WTC11 (cell line): ENCODE measurements at regions not wholly inside any gene's neighbourhood (a gene's known extent, or its start where the extent isn't known, plus 50 kb on each side); places are given as distances from the start of the nearest gene placed in this dataset.

Experiments
- ATAC-seq: fragments of 200-7000 bp; cut with Tn5 transposase; 2 replicates; pipeline ENCODE4 v1.10.0; 2021; ENCODE audit warnings: mild to moderate bottlenecking, moderate library complexity
- CTCF ChIA-PET: fragments of 300-600 bp; sonication (Branson Sonifier 250); formaldehyde crosslinking; loops from one replicate; lab custom pipeline; 2021; ENCODE audit warnings: antibody characterized with exemption; lab: Charles Lee
- POLR2A ChIA-PET: fragments of 350-600 bp; sonication (Branson Sonifier 250); formaldehyde crosslinking; loops from one replicate; lab custom pipeline; 2021; ENCODE audit warnings: antibody characterized with exemption; lab: Charles Lee
- DNase-seq: peaks from one replicate; pipeline ENCODE4 v3.0.0; 2021; ENCODE audit warnings: low spot score
- H3K27ac Mint-ChIP-seq: 2 replicates; pipeline ENCODE4 v1.8.0; 2021; ENCODE audit warnings: mixed read lengths
- H3K27me3 Mint-ChIP-seq: 2 replicates; pipeline ENCODE4 v1.8.0; 2021; ENCODE audit warnings: low read depth, mild to moderate bottlenecking, moderate library complexity, mixed read lengths
- H3K36me3 Mint-ChIP-seq: 2 replicates; pipeline ENCODE4 v1.8.0; 2021; ENCODE audit warnings: mixed read lengths
- H3K4me1 Mint-ChIP-seq: 2 replicates; pipeline ENCODE4 v1.8.0; 2022; ENCODE audit warnings: mixed read lengths
- H3K4me3 Mint-ChIP-seq: 2 replicates; pipeline ENCODE4 v1.8.0; 2021; ENCODE audit warnings: mild to moderate bottlenecking, moderate library complexity, mixed read lengths
- H3K9me3 Mint-ChIP-seq: 2 replicates; pipeline ENCODE4 v1.8.0; 2021; ENCODE audit warnings: mixed read lengths
- CREB1 ChIP-seq: sonication (generic); formaldehyde crosslinking; IDR thresholded peaks from 2 replicates; pipeline ENCODE4 v1.8.0; 2023; ENCODE audit warnings: mild to moderate bottlenecking, missing genetic modification reagents
- NR2C2 ChIP-seq: sonication (generic); formaldehyde crosslinking; IDR thresholded peaks from 2 replicates; pipeline ENCODE4 v1.8.0; 2022; ENCODE audit warnings: mild to moderate bottlenecking, missing genetic modification reagents
- NR3C1 ChIP-seq: sonication (generic); formaldehyde crosslinking; conservative IDR thresholded peaks from 2 replicates; pipeline ENCODE4 v1.8.1; 2023; ENCODE audit warnings: low read depth, mild to moderate bottlenecking, missing genetic modification reagents
- PRRX2 ChIP-seq: fragments of 250-450 bp; sonication (Bioruptor Pico); IDR thresholded peaks from 2 replicates; pipeline ENCODE4 v1.8.0; 2021; ENCODE audit warnings: mild to moderate bottlenecking
- ZNF232 ChIP-seq: sonication (generic); formaldehyde crosslinking; IDR thresholded peaks from 2 replicates; pipeline ENCODE4 v1.8.0; 2022; ENCODE audit warnings: mild to moderate bottlenecking, missing genetic modification reagents
- ZNF423 ChIP-seq: fragments of 250-450 bp; sonication (Bioruptor Pico); IDR thresholded peaks from 2 replicates; pipeline ENCODE4 v2.1.2; 2022; ENCODE audit warnings: mild to moderate bottlenecking, moderate library complexity
- TF ChIP-seq, protein P1 (sequence below): sonication (generic); formaldehyde crosslinking; IDR thresholded peaks from 2 replicates; pipeline ENCODE4 v1.8.1; 2023; ENCODE audit warnings: mild to moderate bottlenecking, missing genetic modification reagents
- TF ChIP-seq, protein P2 (sequence below): sonication (generic); formaldehyde crosslinking; IDR thresholded peaks from 2 replicates; pipeline ENCODE4 v1.8.1; 2022; ENCODE audit warnings: mild to moderate bottlenecking, moderate library complexity, missing genetic modification reagents
- TF ChIP-seq, protein P3 (sequence below): sonication (generic); formaldehyde crosslinking; IDR thresholded peaks from 2 replicates; pipeline ENCODE4 v1.8.0; 2022; ENCODE audit warnings: mild to moderate bottlenecking, missing genetic modification reagents
- TF ChIP-seq, protein P4 (sequence below): sonication (generic); formaldehyde crosslinking; IDR thresholded peaks from 2 replicates; pipeline ENCODE4 v1.8.0; 2022; ENCODE audit warnings: mild to moderate bottlenecking, missing genetic modification reagents
- TF ChIP-seq, protein P5 (sequence below): fragments of 200-600 bp; IDR thresholded peaks from 2 replicates; pipeline ENCODE4 v1.8.0; 2022; ENCODE audit warnings: antibody characterized with exemption
- TF ChIP-seq, protein P6 (sequence below): fragments of 250-450 bp; sonication (Bioruptor Pico); conservative IDR thresholded peaks from 2 replicates; pipeline ENCODE4 v1.9.0; 2021; ENCODE audit warnings: mild to moderate bottlenecking
- TF ChIP-seq, protein P7 (sequence below): fragments of 250-450 bp; sonication (Bioruptor Pico); IDR thresholded peaks from 2 replicates; pipeline ENCODE4 v1.9.0; 2021; ENCODE audit warnings: mild to moderate bottlenecking
- TF ChIP-seq, protein P8 (sequence below): sonication (generic); formaldehyde crosslinking; IDR thresholded peaks from 2 replicates; pipeline ENCODE4 v1.8.0; 2023; ENCODE audit warnings: mild to moderate bottlenecking, missing genetic modification reagents
- TF ChIP-seq, protein P9 (sequence below): sonication (generic); formaldehyde crosslinking; IDR thresholded peaks from 2 replicates; pipeline ENCODE4 v1.8.0; 2023; ENCODE audit warnings: missing genetic modification reagents
- TF ChIP-seq, protein P10 (sequence below): fragments of 250-450 bp; sonication (Bioruptor Pico); IDR thresholded peaks from 2 replicates; pipeline ENCODE4 v1.9.0; 2021; ENCODE audit warnings: mild to moderate bottlenecking, borderline replicate concordance
- TF ChIP-seq, protein P11 (sequence below): sonication (generic); formaldehyde crosslinking; conservative IDR thresholded peaks from 2 replicates; pipeline ENCODE4 v1.8.1; 2022; ENCODE audit warnings: mild to moderate bottlenecking, missing genetic modification reagents
- TF ChIP-seq, protein P12 (sequence below): fragments of 250-450 bp; sonication (Bioruptor Pico); IDR thresholded peaks from 2 replicates; pipeline ENCODE4 v2.1.2; 2022; ENCODE audit warnings: mild to moderate bottlenecking, moderate library complexity

DNA sequence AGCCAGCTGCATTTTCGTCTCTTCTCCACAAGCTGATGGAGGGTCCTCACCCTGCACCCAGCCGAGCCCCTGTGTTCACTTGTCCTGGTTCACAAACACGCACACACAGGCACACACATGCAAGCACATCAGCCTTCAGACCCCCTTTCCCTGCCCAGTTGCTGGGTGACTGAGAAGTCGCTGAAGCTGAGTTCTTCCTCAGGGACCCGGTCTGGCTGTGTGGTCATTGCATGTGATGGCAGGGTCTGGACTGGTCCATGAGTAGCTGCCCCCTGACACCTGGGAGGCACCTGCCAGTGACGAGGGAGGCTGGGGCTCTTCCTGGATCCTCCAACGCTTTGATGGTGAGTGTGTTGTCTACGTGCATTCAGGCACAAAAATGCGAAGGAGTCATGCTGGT is 546.1 kb upstream of the SALL3 start (continued):
- TF ChIP-seq, protein P1, sequence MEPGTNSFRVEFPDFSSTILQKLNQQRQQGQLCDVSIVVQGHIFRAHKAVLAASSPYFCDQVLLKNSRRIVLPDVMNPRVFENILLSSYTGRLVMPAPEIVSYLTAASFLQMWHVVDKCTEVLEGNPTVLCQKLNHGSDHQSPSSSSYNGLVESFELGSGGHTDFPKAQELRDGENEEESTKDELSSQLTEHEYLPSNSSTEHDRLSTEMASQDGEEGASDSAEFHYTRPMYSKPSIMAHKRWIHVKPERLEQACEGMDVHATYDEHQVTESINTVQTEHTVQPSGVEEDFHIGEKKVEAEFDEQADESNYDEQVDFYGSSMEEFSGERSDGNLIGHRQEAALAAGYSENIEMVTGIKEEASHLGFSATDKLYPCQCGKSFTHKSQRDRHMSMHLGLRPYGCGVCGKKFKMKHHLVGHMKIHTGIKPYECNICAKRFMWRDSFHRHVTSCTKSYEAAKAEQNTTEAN (CRISPR knock-in tag) = no peak

DNA sequence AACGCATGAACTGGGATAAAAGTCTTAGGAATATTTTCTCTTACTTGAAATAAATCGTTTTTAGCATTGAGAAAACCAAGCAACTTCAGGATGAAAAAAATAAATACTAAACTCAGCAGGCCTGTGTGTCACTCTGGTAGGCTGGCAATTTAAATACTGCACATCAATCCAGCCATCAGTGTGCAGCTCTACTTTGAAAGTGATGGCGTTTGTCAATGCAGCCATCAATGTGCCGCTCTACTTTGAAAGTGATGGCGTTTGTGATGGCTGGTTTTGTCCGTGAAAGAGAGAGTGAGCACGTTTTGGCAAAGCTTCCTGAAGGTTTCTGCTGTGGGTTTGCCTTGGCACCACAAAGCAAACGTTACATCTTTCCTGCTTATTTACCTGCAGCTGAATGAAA is 543.5 kb upstream of the SALL3 start:
- CTCF ChIA-PET = no interaction called here
- no peak overlapping the region for H3K4me3 Mint-ChIP-seq
- H3K9me3 Mint-ChIP-seq = peaks cover 49% of the 10 kb centered on the region
- TF ChIP-seq ZNF232 (no peak), NR2C2 (no peak), CREB1 (CRISPR knock-in tag) (no peak), PRRX2 (CRISPR knock-in tag) (no peak), NR3C1 (CRISPR knock-in tag) (no peak), ZNF423 (CRISPR knock-in tag) (no peak)
- TF ChIP-seq, protein P2, sequence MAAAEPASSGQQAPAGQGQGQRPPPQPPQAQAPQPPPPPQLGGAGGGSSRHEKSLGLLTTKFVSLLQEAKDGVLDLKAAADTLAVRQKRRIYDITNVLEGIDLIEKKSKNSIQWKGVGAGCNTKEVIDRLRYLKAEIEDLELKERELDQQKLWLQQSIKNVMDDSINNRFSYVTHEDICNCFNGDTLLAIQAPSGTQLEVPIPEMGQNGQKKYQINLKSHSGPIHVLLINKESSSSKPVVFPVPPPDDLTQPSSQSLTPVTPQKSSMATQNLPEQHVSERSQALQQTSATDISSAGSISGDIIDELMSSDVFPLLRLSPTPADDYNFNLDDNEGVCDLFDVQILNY (CRISPR knock-in tag) = no peak
- TF ChIP-seq, protein P3, sequence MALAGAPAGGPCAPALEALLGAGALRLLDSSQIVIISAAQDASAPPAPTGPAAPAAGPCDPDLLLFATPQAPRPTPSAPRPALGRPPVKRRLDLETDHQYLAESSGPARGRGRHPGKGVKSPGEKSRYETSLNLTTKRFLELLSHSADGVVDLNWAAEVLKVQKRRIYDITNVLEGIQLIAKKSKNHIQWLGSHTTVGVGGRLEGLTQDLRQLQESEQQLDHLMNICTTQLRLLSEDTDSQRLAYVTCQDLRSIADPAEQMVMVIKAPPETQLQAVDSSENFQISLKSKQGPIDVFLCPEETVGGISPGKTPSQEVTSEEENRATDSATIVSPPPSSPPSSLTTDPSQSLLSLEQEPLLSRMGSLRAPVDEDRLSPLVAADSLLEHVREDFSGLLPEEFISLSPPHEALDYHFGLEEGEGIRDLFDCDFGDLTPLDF (CRISPR knock-in tag) = no peak
- TF ChIP-seq, protein P4, sequence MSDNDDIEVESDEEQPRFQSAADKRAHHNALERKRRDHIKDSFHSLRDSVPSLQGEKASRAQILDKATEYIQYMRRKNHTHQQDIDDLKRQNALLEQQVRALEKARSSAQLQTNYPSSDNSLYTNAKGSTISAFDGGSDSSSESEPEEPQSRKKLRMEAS = no peak
- TF ChIP-seq, protein P5, sequence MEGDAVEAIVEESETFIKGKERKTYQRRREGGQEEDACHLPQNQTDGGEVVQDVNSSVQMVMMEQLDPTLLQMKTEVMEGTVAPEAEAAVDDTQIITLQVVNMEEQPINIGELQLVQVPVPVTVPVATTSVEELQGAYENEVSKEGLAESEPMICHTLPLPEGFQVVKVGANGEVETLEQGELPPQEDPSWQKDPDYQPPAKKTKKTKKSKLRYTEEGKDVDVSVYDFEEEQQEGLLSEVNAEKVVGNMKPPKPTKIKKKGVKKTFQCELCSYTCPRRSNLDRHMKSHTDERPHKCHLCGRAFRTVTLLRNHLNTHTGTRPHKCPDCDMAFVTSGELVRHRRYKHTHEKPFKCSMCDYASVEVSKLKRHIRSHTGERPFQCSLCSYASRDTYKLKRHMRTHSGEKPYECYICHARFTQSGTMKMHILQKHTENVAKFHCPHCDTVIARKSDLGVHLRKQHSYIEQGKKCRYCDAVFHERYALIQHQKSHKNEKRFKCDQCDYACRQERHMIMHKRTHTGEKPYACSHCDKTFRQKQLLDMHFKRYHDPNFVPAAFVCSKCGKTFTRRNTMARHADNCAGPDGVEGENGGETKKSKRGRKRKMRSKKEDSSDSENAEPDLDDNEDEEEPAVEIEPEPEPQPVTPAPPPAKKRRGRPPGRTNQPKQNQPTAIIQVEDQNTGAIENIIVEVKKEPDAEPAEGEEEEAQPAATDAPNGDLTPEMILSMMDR = no peak
- TF ChIP-seq, protein P6, sequence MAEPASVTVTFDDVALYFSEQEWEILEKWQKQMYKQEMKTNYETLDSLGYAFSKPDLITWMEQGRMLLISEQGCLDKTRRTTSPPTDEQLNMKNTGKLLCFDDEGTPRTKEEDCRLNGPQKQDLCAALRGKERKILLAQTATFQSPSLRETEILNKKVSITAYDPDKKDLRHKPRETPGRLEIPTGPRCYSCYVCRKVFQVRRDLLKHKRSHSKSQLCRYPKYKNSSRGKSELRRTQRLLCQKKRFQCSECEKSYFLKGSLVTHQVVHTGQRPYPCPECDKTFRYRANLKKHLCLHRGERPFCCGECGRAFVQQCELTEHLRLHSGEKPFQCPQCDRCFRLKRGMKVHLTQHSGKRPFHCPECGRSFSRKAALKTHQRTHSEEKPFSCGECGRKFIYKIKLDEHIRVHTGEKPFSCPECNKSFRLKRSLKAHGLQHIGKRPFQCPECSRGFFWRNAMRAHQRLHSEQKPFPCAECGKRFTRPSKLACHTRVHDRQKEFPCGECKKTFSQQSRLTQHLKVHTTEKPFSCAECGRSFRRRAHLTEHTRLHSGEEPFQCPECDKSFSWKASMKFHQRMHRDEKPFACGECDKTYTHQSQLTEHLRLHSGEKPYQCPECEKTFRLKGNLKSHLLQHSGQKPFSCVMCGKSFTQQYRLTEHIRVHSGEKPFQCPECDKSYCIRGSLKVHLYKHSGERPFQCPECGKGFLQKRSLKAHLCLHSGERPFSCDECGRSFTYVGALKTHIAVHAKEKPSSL (CRISPR knock-in tag) = no peak
- TF ChIP-seq, protein P7, sequence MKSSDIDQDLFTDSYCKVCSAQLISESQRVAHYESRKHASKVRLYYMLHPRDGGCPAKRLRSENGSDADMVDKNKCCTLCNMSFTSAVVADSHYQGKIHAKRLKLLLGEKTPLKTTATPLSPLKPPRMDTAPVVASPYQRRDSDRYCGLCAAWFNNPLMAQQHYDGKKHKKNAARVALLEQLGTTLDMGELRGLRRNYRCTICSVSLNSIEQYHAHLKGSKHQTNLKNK = no peak
- TF ChIP-seq, protein P8, sequence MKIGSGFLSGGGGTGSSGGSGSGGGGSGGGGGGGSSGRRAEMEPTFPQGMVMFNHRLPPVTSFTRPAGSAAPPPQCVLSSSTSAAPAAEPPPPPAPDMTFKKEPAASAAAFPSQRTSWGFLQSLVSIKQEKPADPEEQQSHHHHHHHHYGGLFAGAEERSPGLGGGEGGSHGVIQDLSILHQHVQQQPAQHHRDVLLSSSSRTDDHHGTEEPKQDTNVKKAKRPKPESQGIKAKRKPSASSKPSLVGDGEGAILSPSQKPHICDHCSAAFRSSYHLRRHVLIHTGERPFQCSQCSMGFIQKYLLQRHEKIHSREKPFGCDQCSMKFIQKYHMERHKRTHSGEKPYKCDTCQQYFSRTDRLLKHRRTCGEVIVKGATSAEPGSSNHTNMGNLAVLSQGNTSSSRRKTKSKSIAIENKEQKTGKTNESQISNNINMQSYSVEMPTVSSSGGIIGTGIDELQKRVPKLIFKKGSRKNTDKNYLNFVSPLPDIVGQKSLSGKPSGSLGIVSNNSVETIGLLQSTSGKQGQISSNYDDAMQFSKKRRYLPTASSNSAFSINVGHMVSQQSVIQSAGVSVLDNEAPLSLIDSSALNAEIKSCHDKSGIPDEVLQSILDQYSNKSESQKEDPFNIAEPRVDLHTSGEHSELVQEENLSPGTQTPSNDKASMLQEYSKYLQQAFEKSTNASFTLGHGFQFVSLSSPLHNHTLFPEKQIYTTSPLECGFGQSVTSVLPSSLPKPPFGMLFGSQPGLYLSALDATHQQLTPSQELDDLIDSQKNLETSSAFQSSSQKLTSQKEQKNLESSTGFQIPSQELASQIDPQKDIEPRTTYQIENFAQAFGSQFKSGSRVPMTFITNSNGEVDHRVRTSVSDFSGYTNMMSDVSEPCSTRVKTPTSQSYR (CRISPR knock-in tag) = no peak
- TF ChIP-seq, protein P9, sequence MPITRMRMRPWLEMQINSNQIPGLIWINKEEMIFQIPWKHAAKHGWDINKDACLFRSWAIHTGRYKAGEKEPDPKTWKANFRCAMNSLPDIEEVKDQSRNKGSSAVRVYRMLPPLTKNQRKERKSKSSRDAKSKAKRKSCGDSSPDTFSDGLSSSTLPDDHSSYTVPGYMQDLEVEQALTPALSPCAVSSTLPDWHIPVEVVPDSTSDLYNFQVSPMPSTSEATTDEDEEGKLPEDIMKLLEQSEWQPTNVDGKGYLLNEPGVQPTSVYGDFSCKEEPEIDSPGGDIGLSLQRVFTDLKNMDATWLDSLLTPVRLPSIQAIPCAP (CRISPR knock-in tag) = no peak
- TF ChIP-seq, protein P10, sequence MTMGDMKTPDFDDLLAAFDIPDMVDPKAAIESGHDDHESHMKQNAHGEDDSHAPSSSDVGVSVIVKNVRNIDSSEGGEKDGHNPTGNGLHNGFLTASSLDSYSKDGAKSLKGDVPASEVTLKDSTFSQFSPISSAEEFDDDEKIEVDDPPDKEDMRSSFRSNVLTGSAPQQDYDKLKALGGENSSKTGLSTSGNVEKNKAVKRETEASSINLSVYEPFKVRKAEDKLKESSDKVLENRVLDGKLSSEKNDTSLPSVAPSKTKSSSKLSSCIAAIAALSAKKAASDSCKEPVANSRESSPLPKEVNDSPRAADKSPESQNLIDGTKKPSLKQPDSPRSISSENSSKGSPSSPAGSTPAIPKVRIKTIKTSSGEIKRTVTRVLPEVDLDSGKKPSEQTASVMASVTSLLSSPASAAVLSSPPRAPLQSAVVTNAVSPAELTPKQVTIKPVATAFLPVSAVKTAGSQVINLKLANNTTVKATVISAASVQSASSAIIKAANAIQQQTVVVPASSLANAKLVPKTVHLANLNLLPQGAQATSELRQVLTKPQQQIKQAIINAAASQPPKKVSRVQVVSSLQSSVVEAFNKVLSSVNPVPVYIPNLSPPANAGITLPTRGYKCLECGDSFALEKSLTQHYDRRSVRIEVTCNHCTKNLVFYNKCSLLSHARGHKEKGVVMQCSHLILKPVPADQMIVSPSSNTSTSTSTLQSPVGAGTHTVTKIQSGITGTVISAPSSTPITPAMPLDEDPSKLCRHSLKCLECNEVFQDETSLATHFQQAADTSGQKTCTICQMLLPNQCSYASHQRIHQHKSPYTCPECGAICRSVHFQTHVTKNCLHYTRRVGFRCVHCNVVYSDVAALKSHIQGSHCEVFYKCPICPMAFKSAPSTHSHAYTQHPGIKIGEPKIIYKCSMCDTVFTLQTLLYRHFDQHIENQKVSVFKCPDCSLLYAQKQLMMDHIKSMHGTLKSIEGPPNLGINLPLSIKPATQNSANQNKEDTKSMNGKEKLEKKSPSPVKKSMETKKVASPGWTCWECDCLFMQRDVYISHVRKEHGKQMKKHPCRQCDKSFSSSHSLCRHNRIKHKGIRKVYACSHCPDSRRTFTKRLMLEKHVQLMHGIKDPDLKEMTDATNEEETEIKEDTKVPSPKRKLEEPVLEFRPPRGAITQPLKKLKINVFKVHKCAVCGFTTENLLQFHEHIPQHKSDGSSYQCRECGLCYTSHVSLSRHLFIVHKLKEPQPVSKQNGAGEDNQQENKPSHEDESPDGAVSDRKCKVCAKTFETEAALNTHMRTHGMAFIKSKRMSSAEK (CRISPR knock-in tag) = no peak
- TF ChIP-seq, protein P11, sequence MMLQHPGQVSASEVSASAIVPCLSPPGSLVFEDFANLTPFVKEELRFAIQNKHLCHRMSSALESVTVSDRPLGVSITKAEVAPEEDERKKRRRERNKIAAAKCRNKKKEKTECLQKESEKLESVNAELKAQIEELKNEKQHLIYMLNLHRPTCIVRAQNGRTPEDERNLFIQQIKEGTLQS (CRISPR knock-in tag) = no peak
- TF ChIP-seq, protein P12, sequence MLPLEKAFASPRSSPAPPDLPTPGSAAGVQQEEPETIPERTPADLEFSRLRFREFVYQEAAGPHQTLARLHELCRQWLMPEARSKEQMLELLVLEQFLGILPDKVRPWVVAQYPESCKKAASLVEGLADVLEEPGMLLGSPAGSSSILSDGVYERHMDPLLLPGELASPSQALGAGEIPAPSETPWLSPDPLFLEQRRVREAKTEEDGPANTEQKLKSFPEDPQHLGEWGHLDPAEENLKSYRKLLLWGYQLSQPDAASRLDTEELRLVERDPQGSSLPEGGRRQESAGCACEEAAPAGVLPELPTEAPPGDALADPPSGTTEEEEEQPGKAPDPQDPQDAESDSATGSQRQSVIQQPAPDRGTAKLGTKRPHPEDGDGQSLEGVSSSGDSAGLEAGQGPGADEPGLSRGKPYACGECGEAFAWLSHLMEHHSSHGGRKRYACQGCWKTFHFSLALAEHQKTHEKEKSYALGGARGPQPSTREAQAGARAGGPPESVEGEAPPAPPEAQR (CRISPR knock-in tag) = no peak

More for the DNA sequence above, 543.5 kb upstream of the SALL3 start:
- H3K4me1 Mint-ChIP-seq = no peaks in the 10 kb centered on the region
- no peak overlapping the region for H3K27ac Mint-ChIP-seq
- POLR2A ChIA-PET = no interaction called here
- DNase-seq = no peak
- no peaks in the 10 kb centered on the region; the same call in 1 of the 2 replicates for H3K27me3 Mint-ChIP-seq
- peaks cover 40% of the 10 kb centered on the region for H3K36me3 Mint-ChIP-seq
- no peak for ATAC-seq
